Epithelial cell of proximal tubule (primary cell): ENCODE measurements at regions not wholly inside any gene's neighbourhood (a gene's known extent, or its start where the extent isn't known, plus 50 kb on each side); places are given as distances from the start of the nearest gene placed in this dataset.

Experiments
- DNase-seq: peaks from one replicate; pipeline ENCODE4 v3.0.0-alpha.2; 2011; ENCODE audit warnings: low read depth
- H3K4me3 ChIP-seq: 2 replicates; pipeline ENCODE4 v1.5.1; 2011; ENCODE audit warnings: low read depth, mild to moderate bottlenecking, low read length
- CTCF ChIP-seq: conservative IDR thresholded peaks from 2 replicates; pipeline ENCODE4 v1.5.1; 2012; ENCODE audit warnings: low read depth, mild to moderate bottlenecking, low read length

GRCh38 chr11:69926376-69927050 is 107.3 kb upstream of the FGF3 start:
- TF ChIP-seq CTCF: no peak
- no peak overlapping the region for H3K4me3 ChIP-seq
- no peak for DNase-seq

GRCh38 chr11:69928121-69928520 is 108.9 kb upstream of the FGF3 start:
- no peak overlapping the region for H3K4me3 ChIP-seq
- no peak for TF ChIP-seq CTCF
- no peak for DNase-seq

- H3K4me3 ChIP-seq: no peak overlapping the region
- no peak for TF ChIP-seq CTCF
- DNase-seq: no peak
Observed at GRCh38 chr11:69928975-69929374, 109.8 kb upstream of the FGF3 start.

- no peak for TF ChIP-seq CTCF
- no peak overlapping the region for H3K4me3 ChIP-seq
- no peak for DNase-seq
Observed at GRCh38 chr11:69930081-69931059, 111.2 kb upstream of the FGF3 start.

- no peak for TF ChIP-seq CTCF
- DNase-seq: no peak
- H3K4me3 ChIP-seq: no peak overlapping the region
Observed at GRCh38 chr11:69931060-69931910, 112.1 kb upstream of the FGF3 start.

GRCh38 chr11:69931994-69932910 is 113.0 kb upstream of the FGF3 start:
- DNase-seq: no peak
- no peak overlapping the region for H3K4me3 ChIP-seq
- no peak for TF ChIP-seq CTCF
